Chondrocyte (in vitro differentiated cells): ENCODE measurements at regions not wholly inside any gene's neighbourhood (a gene's known extent, or its start where the extent isn't known, plus 50 kb on each side); places are given as distances from the start of the nearest gene placed in this dataset.

Experiments used
- DNase-seq: peaks from one replicate; pipeline ENCODE4 v3.0.0; 2021; ENCODE audit warnings: mixed read lengths, low spot score
- H3K27ac Mint-ChIP-seq: one replicate; pipeline ENCODE4 v1.8.0; 2021; ENCODE audit warnings: mild to moderate bottlenecking, moderate library complexity, mixed read lengths; ENCODE audit not compliant: unreplicated experiment
- H3K27me3 Mint-ChIP-seq: 2 replicates; pipeline ENCODE4 v1.8.0; 2021; ENCODE audit warnings: low read depth, mixed read lengths
- H3K36me3 Mint-ChIP-seq: 2 replicates; pipeline ENCODE4 v1.8.0; 2021; ENCODE audit warnings: low read depth, mixed read lengths
- H3K4me1 Mint-ChIP-seq: 2 replicates; pipeline ENCODE4 v1.8.0; 2021; ENCODE audit warnings: low read depth, mild to moderate bottlenecking, mixed read lengths
- H3K4me3 Mint-ChIP-seq: one replicate; pipeline ENCODE4 v1.8.0; 2021; ENCODE audit warnings: mild to moderate bottlenecking, moderate library complexity, mixed read lengths; ENCODE audit not compliant: unreplicated experiment
- H3K9me3 Mint-ChIP-seq: 2 replicates; pipeline ENCODE4 v1.8.0; 2021; ENCODE audit warnings: low read depth, mixed read lengths
- CTCF ChIP-seq: fragments of 200-600 bp; sonication (generic); IDR thresholded peaks from 2 replicates; pipeline ENCODE4 v1.5.0; 2021; ENCODE audit warnings: antibody characterized with exemption, mild to moderate bottlenecking, moderate library complexity

- H3K9me3 Mint-ChIP-seq: no peaks in the 10 kb centered on the region
- H3K36me3 Mint-ChIP-seq: no peaks in the 10 kb centered on the region
- H3K4me3 Mint-ChIP-seq: no peak overlapping the region
- H3K4me1 Mint-ChIP-seq: peaks cover 7% of the 10 kb centered on the region
- H3K27me3 Mint-ChIP-seq: no peaks in the 10 kb centered on the region
- no peak for DNase-seq
- H3K27ac Mint-ChIP-seq: no peak overlapping the region
- TF ChIP-seq CTCF: no peak
Observed at GRCh38 chr6:114432400-114432799, 89.6 kb upstream of the HS3ST5 start.

DNA sequence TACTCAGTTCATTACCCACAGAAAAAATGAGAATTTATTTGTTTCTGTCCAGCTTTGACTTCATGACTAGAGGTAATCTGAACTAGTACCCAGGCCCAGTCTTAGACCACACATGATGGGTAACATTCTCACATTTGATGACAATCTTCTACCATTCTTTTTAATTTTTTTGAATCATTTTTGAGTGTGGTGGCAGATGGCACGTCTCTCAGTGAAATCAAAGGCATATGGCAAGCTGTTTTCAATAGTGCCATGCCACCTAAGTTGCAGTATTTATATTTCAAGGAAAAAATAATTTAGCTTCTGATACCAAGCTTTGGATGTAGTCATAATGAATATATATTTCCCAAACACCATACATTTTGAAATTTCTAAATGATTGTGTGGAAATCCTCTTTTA is 88.8 kb upstream of the HS3ST5 start:
- Mint-ChIP-seq H3K4me1 (peaks cover 7% of the 10 kb centered on the region), H3K27ac (no peak overlapping the region), H3K27me3 (no peaks in the 10 kb centered on the region), H3K36me3 (no peaks in the 10 kb centered on the region), H3K4me3 (no peak overlapping the region), H3K9me3 (no peaks in the 10 kb centered on the region)
- TF ChIP-seq CTCF: no peak
- no peak for DNase-seq

GRCh38 chr6:114430534-114431124 is 87.8 kb upstream of the HS3ST5 start:
- H3K4me3 Mint-ChIP-seq: no peak overlapping the region
- no peak for TF ChIP-seq CTCF
- no peak for DNase-seq
- no peaks in the 10 kb centered on the region for H3K36me3 Mint-ChIP-seq
- no peak overlapping the region for H3K27ac Mint-ChIP-seq
- peaks cover 7% of the 10 kb centered on the region for H3K4me1 Mint-ChIP-seq
- no peaks in the 10 kb centered on the region for H3K27me3 Mint-ChIP-seq
- no peaks in the 10 kb centered on the region for H3K9me3 Mint-ChIP-seq

DNA sequence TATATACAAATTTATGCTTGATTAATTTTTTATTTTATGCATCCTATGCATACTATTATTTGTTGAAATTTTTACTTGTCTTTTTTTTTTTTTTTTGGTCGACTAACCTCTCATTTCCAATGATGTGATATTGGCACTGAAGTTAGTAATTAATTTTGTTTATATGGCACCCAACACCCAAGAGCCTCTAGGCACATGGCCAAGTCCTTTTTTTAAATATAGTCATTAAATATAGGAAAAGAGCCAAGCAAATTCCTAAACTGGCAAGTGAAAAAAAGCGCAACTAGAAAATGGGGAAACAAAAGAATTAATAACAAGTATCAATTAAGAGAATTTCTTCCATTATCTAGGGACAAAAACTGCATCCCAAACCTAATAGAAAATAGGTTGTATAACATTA is 85.5 kb upstream of the HS3ST5 start:
- no peak for TF ChIP-seq CTCF
- H3K4me3 Mint-ChIP-seq: no peak overlapping the region
- H3K4me1 Mint-ChIP-seq: peaks cover 7% of the 10 kb centered on the region
- H3K36me3 Mint-ChIP-seq: no peaks in the 10 kb centered on the region
- no peak overlapping the region for H3K27ac Mint-ChIP-seq
- no peaks in the 10 kb centered on the region for H3K9me3 Mint-ChIP-seq
- no peaks in the 10 kb centered on the region for H3K27me3 Mint-ChIP-seq
- DNase-seq: no peak

DNA sequence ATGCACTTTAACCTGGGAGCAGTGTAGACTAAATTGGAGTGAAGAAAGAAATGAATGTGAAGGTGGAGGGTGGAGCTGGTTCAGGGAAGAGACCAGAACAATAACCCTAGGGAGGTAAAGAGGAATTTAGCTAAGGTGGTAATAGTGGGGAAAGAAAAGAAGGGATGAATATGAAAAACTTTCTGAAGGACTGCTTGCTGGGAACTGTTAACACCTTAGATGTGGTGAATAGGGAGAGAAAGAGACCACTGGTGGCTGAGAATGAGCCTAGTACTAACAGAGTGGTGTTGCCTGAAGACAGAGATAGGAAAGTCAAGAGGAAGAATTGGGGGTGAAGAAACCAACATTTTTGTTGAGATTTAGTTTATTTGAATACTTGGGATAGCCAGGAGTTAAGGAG is 78.4 kb upstream of the HS3ST5 start:
- H3K9me3 Mint-ChIP-seq: no peaks in the 10 kb centered on the region
- H3K4me1 Mint-ChIP-seq: no peaks in the 10 kb centered on the region
- TF ChIP-seq CTCF: no peak
- peaks cover 6% of the 10 kb centered on the region for H3K27me3 Mint-ChIP-seq
- H3K27ac Mint-ChIP-seq: no peak overlapping the region
- H3K4me3 Mint-ChIP-seq: no peak overlapping the region
- no peak for DNase-seq
- no peaks in the 10 kb centered on the region for H3K36me3 Mint-ChIP-seq
